Keratinocyte (primary cell): ENCODE measurements at regions not wholly inside any gene's neighbourhood (a gene's known extent, or its start where the extent isn't known, plus 50 kb on each side); places are given as distances from the start of the nearest gene placed in this dataset.

Source experiments
- DNase-seq: peaks from one replicate; pipeline ENCODE4 v3.0.0-alpha.2; 2011; ENCODE audit warnings: low read depth, missing footprints, low spot score
- FAIRE-seq: peaks from 2 replicates; lab custom pipeline; 2011; peaks lifted over from hg19 to GRCh38; lab: Jason Lieb, UNC
- H2AFZ ChIP-seq: 2 replicates; pipeline ENCODE4 v1.6.0; 2012; ENCODE audit warnings: low read length, control low read depth, inconsistent platforms; ENCODE audit not compliant: control insufficient read depth
- H3K27ac ChIP-seq: 2 replicates; pipeline ENCODE4 v1.5.1; 2011; ENCODE audit warnings: low read length; ENCODE audit not compliant: control insufficient read depth, insufficient read depth
- H3K27me3 ChIP-seq: 3 replicates; pipeline ENCODE4 v1.6.0; 2011; ENCODE audit warnings: low read length; ENCODE audit not compliant: control insufficient read depth, insufficient read depth; ENCODE audit errors: extremely low read depth
- H3K36me3 ChIP-seq, 2 experiments: 2 replicates in 1 of 2; 3 replicates in 1 of 2; pipeline ENCODE4 v1.5.1; 2011; ENCODE audit warnings: low read length in 2 of 2, mild to moderate bottlenecking in 1 of 2; ENCODE audit not compliant: control insufficient read depth in 2 of 2, insufficient read depth in 2 of 2; ENCODE audit errors: extremely low read depth in 1 of 2
- H3K4me1 ChIP-seq: 3 replicates; pipeline ENCODE4 v1.5.1; 2011; ENCODE audit warnings: low read length; ENCODE audit not compliant: control insufficient read depth, insufficient read depth; ENCODE audit errors: extremely low read depth
- H3K4me2 ChIP-seq: 3 replicates; pipeline ENCODE4 v1.6.0; 2011; ENCODE audit warnings: low read depth, low read length; ENCODE audit not compliant: control insufficient read depth, insufficient read depth; ENCODE audit errors: extremely low read depth
- H3K4me3 ChIP-seq, 3 experiments: fragments of 200-600 bp in 1 of 3; sonication (generic) in 1 of 3; 2 replicates in 2 of 3; 3 replicates in 1 of 3; pipeline ENCODE4 v1.5.1; 2011 to 2016; ENCODE audit warnings: low read length in 3 of 3, mild to moderate bottlenecking in 3 of 3, control low read depth in 2 of 3, inconsistent platforms in 1 of 3, low read depth in 1 of 3, mixed read lengths in 1 of 3, mixed run types in 1 of 3, moderate library complexity in 1 of 3; ENCODE audit not compliant: control insufficient read depth in 2 of 3, insufficient read depth in 2 of 3; ENCODE audit errors: extremely low read depth in 1 of 3
- H3K79me2 ChIP-seq: 2 replicates; pipeline ENCODE4 v1.6.0; 2012; ENCODE audit warnings: low read length; ENCODE audit not compliant: control insufficient read depth, insufficient read depth
- H3K9ac ChIP-seq: 3 replicates; pipeline ENCODE4 v1.6.0; 2011; ENCODE audit warnings: low read length; ENCODE audit not compliant: control insufficient read depth, insufficient read depth; ENCODE audit errors: extremely low read depth
- H3K9me1 ChIP-seq: 3 replicates; pipeline ENCODE4 v1.6.0; 2011; ENCODE audit warnings: low read length; ENCODE audit not compliant: control insufficient read depth, insufficient read depth; ENCODE audit errors: extremely low read depth
- H3K9me3 ChIP-seq: 2 replicates; pipeline ENCODE4 v1.5.1; 2012; ENCODE audit warnings: low read depth, low read length; ENCODE audit not compliant: control insufficient read depth
- H4K20me1 ChIP-seq: 3 replicates; pipeline ENCODE4 v1.6.0; 2011; ENCODE audit warnings: low read length; ENCODE audit not compliant: control insufficient read depth, insufficient read depth; ENCODE audit errors: extremely low read depth
- EZH2 ChIP-seq: IDR thresholded peaks from one replicate; pipeline ENCODE4 v1.6.1; 2012; ENCODE audit warnings: inconsistent platforms, mild to moderate bottlenecking, low read length, moderate library complexity
- dilution Hi-C: fragments of 300-500 bp; cut with MboI; formaldehyde crosslinking; loops from one replicate; pipeline ENCODE4 v1.7.0; 2020; ENCODE audit warnings: low sequenced_read_pairs; ENCODE audit not compliant: extremely low pct_ligation_motif_present
- TF ChIP-seq, protein P1 (sequence below), 3 experiments: IDR thresholded peaks in 1 of 3; conservative IDR thresholded peaks in 1 of 3; optimal IDR thresholded peaks in 1 of 3; 2 replicates in 2 of 3; 3 replicates in 1 of 3; pipeline versions ENCODE3 to v1.5.1; 2011; ENCODE audit warnings: low read length in 3 of 3, mild to moderate bottlenecking in 3 of 3, moderate library complexity in 2 of 3, control low read depth in 1 of 3, inconsistent platforms in 1 of 3; ENCODE audit not compliant: insufficient read depth in 2 of 3; ENCODE audit errors: extremely low read depth in 1 of 3

DNA sequence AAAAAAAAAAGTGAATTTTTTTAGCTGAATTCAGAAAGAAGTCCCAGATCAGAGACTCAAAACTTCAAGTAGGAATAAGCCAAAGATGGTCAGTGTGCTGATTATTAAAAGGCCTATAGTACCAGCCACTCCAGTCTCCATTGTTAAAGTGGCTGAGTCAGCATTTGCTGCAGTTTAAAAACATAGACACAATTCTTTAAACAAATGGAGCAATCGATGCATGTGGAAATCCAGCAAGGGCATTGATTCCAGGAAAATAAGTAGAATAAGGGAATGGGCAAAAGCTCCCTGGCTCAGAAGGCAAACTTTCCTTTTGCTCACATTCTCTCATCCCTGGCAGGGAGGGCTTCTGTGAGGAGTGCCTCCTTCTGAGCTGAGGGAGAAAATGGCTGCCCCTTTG is 317.6 kb downstream of the LRIG3 start:
- dilution Hi-C loops, result no loop called here
- no peaks in the 10 kb centered on the region for H3K36me3 ChIP-seq
- DNase-seq, result no peak
- H3K9me1 ChIP-seq, result no peaks in the 10 kb centered on the region
- no peaks in the 10 kb centered on the region for H3K9me3 ChIP-seq
- H3K4me1 ChIP-seq, result no peaks in the 10 kb centered on the region
- no peak for FAIRE-seq
- H3K27ac ChIP-seq, result no peak overlapping the region
- no peak overlapping the region for H3K4me2 ChIP-seq
- H3K27me3 ChIP-seq, result no peaks in the 10 kb centered on the region
- H2AFZ ChIP-seq, result no peak overlapping the region
- TF ChIP-seq, protein P1, sequence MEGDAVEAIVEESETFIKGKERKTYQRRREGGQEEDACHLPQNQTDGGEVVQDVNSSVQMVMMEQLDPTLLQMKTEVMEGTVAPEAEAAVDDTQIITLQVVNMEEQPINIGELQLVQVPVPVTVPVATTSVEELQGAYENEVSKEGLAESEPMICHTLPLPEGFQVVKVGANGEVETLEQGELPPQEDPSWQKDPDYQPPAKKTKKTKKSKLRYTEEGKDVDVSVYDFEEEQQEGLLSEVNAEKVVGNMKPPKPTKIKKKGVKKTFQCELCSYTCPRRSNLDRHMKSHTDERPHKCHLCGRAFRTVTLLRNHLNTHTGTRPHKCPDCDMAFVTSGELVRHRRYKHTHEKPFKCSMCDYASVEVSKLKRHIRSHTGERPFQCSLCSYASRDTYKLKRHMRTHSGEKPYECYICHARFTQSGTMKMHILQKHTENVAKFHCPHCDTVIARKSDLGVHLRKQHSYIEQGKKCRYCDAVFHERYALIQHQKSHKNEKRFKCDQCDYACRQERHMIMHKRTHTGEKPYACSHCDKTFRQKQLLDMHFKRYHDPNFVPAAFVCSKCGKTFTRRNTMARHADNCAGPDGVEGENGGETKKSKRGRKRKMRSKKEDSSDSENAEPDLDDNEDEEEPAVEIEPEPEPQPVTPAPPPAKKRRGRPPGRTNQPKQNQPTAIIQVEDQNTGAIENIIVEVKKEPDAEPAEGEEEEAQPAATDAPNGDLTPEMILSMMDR (optimal IDR thresholded peaks at IDR 0.05 in 1 of 3, IDR thresholded peaks at IDR 0.05 in 1 of 3, conservative IDR thresholded peaks at IDR 0.05 in 1 of 3; ENCODE audit: extremely low read depth in 1 of 3, insufficient read depth in 2 of 3, low read length in 3 of 3), result no peak
- TF ChIP-seq EZH2, result no peak
- no peaks in the 10 kb centered on the region for H3K79me2 ChIP-seq
- no peak overlapping the region for H3K9ac ChIP-seq
- no peak overlapping the region for H3K4me3 ChIP-seq
- no peaks in the 10 kb centered on the region for H4K20me1 ChIP-seq

DNA sequence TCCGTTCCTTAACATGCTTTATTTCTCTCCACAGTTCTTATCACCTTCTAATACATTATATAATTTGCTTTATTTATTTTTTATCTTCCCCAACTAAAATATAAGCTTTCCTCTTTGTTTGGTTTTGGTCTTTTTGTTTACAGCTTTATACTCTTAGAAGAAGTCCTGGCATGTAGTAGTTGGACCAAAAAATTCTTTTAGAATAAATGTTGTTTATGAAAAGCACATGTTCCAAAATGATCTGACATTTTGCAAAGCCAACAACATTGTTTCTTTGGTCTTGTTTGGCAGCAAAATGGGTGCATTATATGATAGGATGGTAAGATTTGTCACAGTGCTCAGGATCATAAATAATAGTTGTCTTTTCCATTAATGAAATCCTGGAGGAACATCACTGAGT is 312.5 kb downstream of the LRIG3 start:
- DNase-seq (no peak), FAIRE-seq (no peak)
- H3K9me3 ChIP-seq, result no peaks in the 10 kb centered on the region
- no peaks in the 10 kb centered on the region for H3K79me2 ChIP-seq
- H4K20me1 ChIP-seq, result no peaks in the 10 kb centered on the region
- H3K27me3 ChIP-seq, result no peaks in the 10 kb centered on the region
- H3K4me3 ChIP-seq, result no peak overlapping the region
- dilution Hi-C loops, result no loop called here
- no peaks in the 10 kb centered on the region for H3K9me1 ChIP-seq
- no peak for TF ChIP-seq EZH2
- TF ChIP-seq, protein P1 (optimal IDR thresholded peaks at IDR 0.05 in 1 of 3, IDR thresholded peaks at IDR 0.05 in 1 of 3, conservative IDR thresholded peaks at IDR 0.05 in 1 of 3; ENCODE audit: extremely low read depth in 1 of 3, insufficient read depth in 2 of 3, low read length in 3 of 3), result no peak
- H3K4me2 ChIP-seq, result no peak overlapping the region
- H2AFZ ChIP-seq, result no peak overlapping the region
- no peaks in the 10 kb centered on the region for H3K36me3 ChIP-seq
- no peaks in the 10 kb centered on the region for H3K4me1 ChIP-seq
- no peak overlapping the region for H3K9ac ChIP-seq
- no peak overlapping the region for H3K27ac ChIP-seq
